ENCODE measurements at regions not wholly inside any gene's neighbourhood (a gene's known extent, or its start where the extent isn't known, plus 50 kb on each side); places are given as distances from the start of the nearest gene placed in this dataset.

GRCh38 chr2:138956116-138956515 lies 175.9 kb upstream of the NXPH2 start:
- Histone ChIP-seq H3K36me3 (ENCODE audit: control insufficient read depth in 4 of 4, insufficient read depth in 4 of 4, low read length in 3 of 4) (no peaks in the 10 kb centered on the region), H3K9me3 (ENCODE audit: control extremely low read depth in 1 of 5, control insufficient read depth in 4 of 5, insufficient read depth in 2 of 5, low read depth in 1 of 5, low read length in 4 of 5) (no peaks in the 10 kb centered on the region), H3K27ac (ENCODE audit: insufficient read depth in 1 of 2, low read depth in 1 of 2, low read length in 2 of 2, poor library complexity in 1 of 2, severe bottlenecking in 2 of 2) (no peak overlapping the region), H3K27me3 (replicated peaks in 2 of 5; ENCODE audit: control insufficient read depth in 4 of 5, insufficient read depth in 5 of 5, low read length in 4 of 5) (no peaks in the 10 kb centered on the region), H3K4me3 (ENCODE audit: control insufficient read depth in 1 of 7, extremely low read depth in 1 of 7, insufficient read depth in 4 of 7, low read depth in 2 of 7, low read length in 6 of 7) (no peak overlapping the region), H3K4me1 (ENCODE audit: control extremely low read depth in 1 of 4, control insufficient read depth in 4 of 4, insufficient read depth in 4 of 4, low read length in 3 of 4) (no peaks in the 10 kb centered on the region)
- no peak for DNase-seq
- POLR2A ChIA-PET: no interaction called here
- CTCF ChIA-PET: no interaction called here
- no CpG with 5 or more reads among the region's 2 CpGs for WGBS (ENCODE audit: insufficient coverage)

- WGBS (ENCODE audit: insufficient coverage): no CpG with 5 or more reads among the region's 2 CpGs
- Histone ChIP-seq H3K27me3 (replicated peaks in 2 of 5; ENCODE audit: control insufficient read depth in 4 of 5, insufficient read depth in 5 of 5, low read length in 4 of 5) (no peaks in the 10 kb centered on the region), H3K9me3 (ENCODE audit: control extremely low read depth in 1 of 5, control insufficient read depth in 4 of 5, insufficient read depth in 2 of 5, low read depth in 1 of 5, low read length in 4 of 5) (no peaks in the 10 kb centered on the region), H3K27ac (ENCODE audit: insufficient read depth in 1 of 2, low read depth in 1 of 2, low read length in 2 of 2, poor library complexity in 1 of 2, severe bottlenecking in 2 of 2) (no peak overlapping the region), H3K4me3 (ENCODE audit: control insufficient read depth in 1 of 7, extremely low read depth in 1 of 7, insufficient read depth in 4 of 7, low read depth in 2 of 7, low read length in 6 of 7) (no peak overlapping the region), H3K36me3 (ENCODE audit: control insufficient read depth in 4 of 4, insufficient read depth in 4 of 4, low read length in 3 of 4) (no peaks in the 10 kb centered on the region), H3K4me1 (ENCODE audit: control extremely low read depth in 1 of 4, control insufficient read depth in 4 of 4, insufficient read depth in 4 of 4, low read length in 3 of 4) (no peaks in the 10 kb centered on the region)
- CTCF ChIA-PET: no interaction called here
- POLR2A ChIA-PET: no interaction called here
- DNase-seq: no peak
Observed at GRCh38 chr2:138950486-138950885, 170.3 kb upstream of the NXPH2 start.

- no peaks in the 10 kb centered on the region for H3K4me1 ChIP-seq (ENCODE audit: control extremely low read depth in 1 of 4, control insufficient read depth in 4 of 4, insufficient read depth in 4 of 4, low read length in 3 of 4)
- H3K36me3 ChIP-seq (ENCODE audit: control insufficient read depth in 4 of 4, insufficient read depth in 4 of 4, low read length in 3 of 4): no peaks in the 10 kb centered on the region
- no peaks in the 10 kb centered on the region for H3K9me3 ChIP-seq (ENCODE audit: control extremely low read depth in 1 of 5, control insufficient read depth in 4 of 5, insufficient read depth in 2 of 5, low read depth in 1 of 5, low read length in 4 of 5)
- CTCF ChIA-PET: no interaction called here
- H3K27me3 ChIP-seq (replicated peaks in 2 of 5; ENCODE audit: control insufficient read depth in 4 of 5, insufficient read depth in 5 of 5, low read length in 4 of 5): no peaks in the 10 kb centered on the region
- 92% methylated on average over 2 of the region's 3 CpGs for WGBS (ENCODE audit: insufficient coverage)
- H3K4me3 ChIP-seq (ENCODE audit: control insufficient read depth in 1 of 7, extremely low read depth in 1 of 7, insufficient read depth in 4 of 7, low read depth in 2 of 7, low read length in 6 of 7): no peak overlapping the region
- DNase-seq: no peak
- POLR2A ChIA-PET: no interaction called here
- no peak overlapping the region for H3K27ac ChIP-seq (ENCODE audit: insufficient read depth in 1 of 2, low read depth in 1 of 2, low read length in 2 of 2, poor library complexity in 1 of 2, severe bottlenecking in 2 of 2)
Observed at GRCh38 chr2:138949517-138949916, 169.3 kb upstream of the NXPH2 start.

- POLR2A ChIA-PET: no interaction called here
- Histone ChIP-seq H3K36me3 (ENCODE audit: control insufficient read depth in 4 of 4, insufficient read depth in 4 of 4, low read length in 3 of 4) (no peaks in the 10 kb centered on the region), H3K27ac (ENCODE audit: insufficient read depth in 1 of 2, low read depth in 1 of 2, low read length in 2 of 2, poor library complexity in 1 of 2, severe bottlenecking in 2 of 2) (no peak overlapping the region), H3K4me3 (ENCODE audit: control insufficient read depth in 1 of 7, extremely low read depth in 1 of 7, insufficient read depth in 4 of 7, low read depth in 2 of 7, low read length in 6 of 7) (no peak overlapping the region), H3K9me3 (ENCODE audit: control extremely low read depth in 1 of 5, control insufficient read depth in 4 of 5, insufficient read depth in 2 of 5, low read depth in 1 of 5, low read length in 4 of 5) (no peaks in the 10 kb centered on the region), H3K4me1 (ENCODE audit: control extremely low read depth in 1 of 4, control insufficient read depth in 4 of 4, insufficient read depth in 4 of 4, low read length in 3 of 4) (no peaks in the 10 kb centered on the region), H3K27me3 (replicated peaks in 2 of 5; ENCODE audit: control insufficient read depth in 4 of 5, insufficient read depth in 5 of 5, low read length in 4 of 5) (no peaks in the 10 kb centered on the region)
- CTCF ChIA-PET: no interaction called here
- no peak for DNase-seq
- 25% methylated on average over 1 of the region's 1 CpG for WGBS (ENCODE audit: insufficient coverage)
Observed at GRCh38 chr2:138948070-138948539, 167.9 kb upstream of the NXPH2 start.

- no CpG with 5 or more reads among the region's 2 CpGs for WGBS (ENCODE audit: insufficient coverage)
- peaks cover 0 to 5% (median 0%) of the 10 kb centered on the region in 5 experiments for H3K9me3 ChIP-seq (ENCODE audit: control extremely low read depth in 1 of 5, control insufficient read depth in 4 of 5, insufficient read depth in 2 of 5, low read depth in 1 of 5, low read length in 4 of 5)
- H3K4me1 ChIP-seq (ENCODE audit: control extremely low read depth in 1 of 4, control insufficient read depth in 4 of 4, insufficient read depth in 4 of 4, low read length in 3 of 4): no peaks in the 10 kb centered on the region
- DNase-seq: no peak
- no peak overlapping the region for H3K4me3 ChIP-seq (ENCODE audit: control insufficient read depth in 1 of 7, extremely low read depth in 1 of 7, insufficient read depth in 4 of 7, low read depth in 2 of 7, low read length in 6 of 7)
- H3K36me3 ChIP-seq (ENCODE audit: control insufficient read depth in 4 of 4, insufficient read depth in 4 of 4, low read length in 3 of 4): no peaks in the 10 kb centered on the region
- CTCF ChIA-PET: no interaction called here
- no peaks in the 10 kb centered on the region for H3K27me3 ChIP-seq (replicated peaks in 2 of 5; ENCODE audit: control insufficient read depth in 4 of 5, insufficient read depth in 5 of 5, low read length in 4 of 5)
- no peak overlapping the region for H3K27ac ChIP-seq (ENCODE audit: insufficient read depth in 1 of 2, low read depth in 1 of 2, low read length in 2 of 2, poor library complexity in 1 of 2, severe bottlenecking in 2 of 2)
- POLR2A ChIA-PET: no interaction called here
Observed at GRCh38 chr2:138943470-138943869, 163.3 kb upstream of the NXPH2 start.

GRCh38 chr2:138942466-138942865 lies 162.3 kb upstream of the NXPH2 start:
- CTCF ChIA-PET: no interaction called here
- WGBS (ENCODE audit: insufficient coverage): 80% methylated on average over 6 of the region's 6 CpGs
- peaks cover 0 to 5% (median 0%) of the 10 kb centered on the region in 5 experiments for H3K9me3 ChIP-seq (ENCODE audit: control extremely low read depth in 1 of 5, control insufficient read depth in 4 of 5, insufficient read depth in 2 of 5, low read depth in 1 of 5, low read length in 4 of 5)

DNA sequence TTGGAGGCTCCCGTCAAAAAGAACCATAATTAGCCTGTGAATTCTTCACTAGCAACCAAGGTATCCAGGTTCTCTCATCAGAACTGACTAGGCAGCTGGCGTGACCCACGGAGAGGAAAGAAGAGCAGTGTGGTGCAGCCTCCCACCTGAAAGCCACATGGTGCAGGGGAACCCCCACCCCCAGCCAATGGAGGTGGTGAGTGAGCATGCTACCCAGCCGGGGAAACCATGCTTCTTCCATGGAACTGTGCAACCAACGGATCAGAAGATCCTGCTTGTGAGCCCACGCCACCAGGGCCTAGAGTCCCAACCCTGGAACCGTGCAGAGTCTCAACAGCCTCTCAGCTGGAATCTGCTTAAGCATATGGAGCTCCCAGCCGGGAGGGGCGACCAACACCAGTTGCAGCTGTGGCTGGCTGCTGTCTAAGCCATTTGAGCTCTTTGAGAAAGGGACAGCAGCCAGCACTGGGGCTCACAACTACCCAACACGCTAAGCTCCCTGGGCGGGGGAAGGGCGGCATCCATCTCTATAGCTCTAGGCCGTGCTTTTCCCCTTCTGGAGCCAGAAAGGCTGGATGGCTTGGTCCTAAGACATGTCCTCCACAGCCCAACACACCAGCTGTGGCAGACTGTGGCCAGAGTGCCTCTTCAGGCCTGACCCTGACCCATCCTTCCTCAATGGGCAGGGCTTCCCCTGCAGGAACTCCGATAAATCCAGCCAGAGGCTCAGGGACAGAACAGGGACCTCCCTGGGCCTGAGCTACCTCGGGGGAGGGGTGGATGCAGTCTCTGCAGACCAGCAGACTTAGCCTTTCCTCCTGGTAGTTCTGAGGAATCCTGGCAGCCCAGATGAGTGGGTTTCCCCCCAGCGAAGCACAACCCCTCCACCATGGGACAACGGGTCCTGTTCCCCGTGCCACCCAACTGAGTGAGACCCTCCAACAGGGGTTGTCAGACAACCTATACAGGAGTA lies 151.4 kb upstream of the NXPH2 start:
- ChIA-PET CTCF (no interaction called here), POLR2A (no interaction called here)
- Histone ChIP-seq H3K27me3 (replicated peaks in 2 of 5; ENCODE audit: control insufficient read depth in 4 of 5, insufficient read depth in 5 of 5, low read length in 4 of 5) (no peaks in the 10 kb centered on the region), H3K9me3 (ENCODE audit: control extremely low read depth in 1 of 5, control insufficient read depth in 4 of 5, insufficient read depth in 2 of 5, low read depth in 1 of 5, low read length in 4 of 5) (no peaks in the 10 kb centered on the region), H3K36me3 (ENCODE audit: control insufficient read depth in 4 of 4, insufficient read depth in 4 of 4, low read length in 3 of 4) (no peaks in the 10 kb centered on the region), H3K4me1 (ENCODE audit: control extremely low read depth in 1 of 4, control insufficient read depth in 4 of 4, insufficient read depth in 4 of 4, low read length in 3 of 4) (no peaks in the 10 kb centered on the region), H3K27ac (ENCODE audit: insufficient read depth in 1 of 2, low read depth in 1 of 2, low read length in 2 of 2, poor library complexity in 1 of 2, severe bottlenecking in 2 of 2) (no peak overlapping the region), H3K4me3 (ENCODE audit: control insufficient read depth in 1 of 7, extremely low read depth in 1 of 7, insufficient read depth in 4 of 7, low read depth in 2 of 7, low read length in 6 of 7) (no peak overlapping the region)
- 95% methylated on average over 17 of the region's 18 CpGs for WGBS (ENCODE audit: insufficient coverage)
- no peak for DNase-seq

More at GRCh38 chr2:138942466-138942865, 162.3 kb upstream of the NXPH2 start:
- H3K36me3 ChIP-seq (ENCODE audit: control insufficient read depth in 4 of 4, insufficient read depth in 4 of 4, low read length in 3 of 4): no peaks in the 10 kb centered on the region
- no peak overlapping the region for H3K27ac ChIP-seq (ENCODE audit: insufficient read depth in 1 of 2, low read depth in 1 of 2, low read length in 2 of 2, poor library complexity in 1 of 2, severe bottlenecking in 2 of 2)
- H3K27me3 ChIP-seq (replicated peaks in 2 of 5; ENCODE audit: control insufficient read depth in 4 of 5, insufficient read depth in 5 of 5, low read length in 4 of 5): no peaks in the 10 kb centered on the region
- POLR2A ChIA-PET: no interaction called here
- H3K4me1 ChIP-seq (ENCODE audit: control extremely low read depth in 1 of 4, control insufficient read depth in 4 of 4, insufficient read depth in 4 of 4, low read length in 3 of 4): no peaks in the 10 kb centered on the region
- no peak for DNase-seq
- no peak overlapping the region for H3K4me3 ChIP-seq (ENCODE audit: control insufficient read depth in 1 of 7, extremely low read depth in 1 of 7, insufficient read depth in 4 of 7, low read depth in 2 of 7, low read length in 6 of 7)
